Keratinocyte (primary cell): ENCODE measurements at regions not wholly inside any gene's neighbourhood (a gene's known extent, or its start where the extent isn't known, plus 50 kb on each side); places are given as distances from the start of the nearest gene placed in this dataset.

Experiments used
- CTCF ChIP-seq, 3 experiments: IDR thresholded peaks in 1 of 3; conservative IDR thresholded peaks in 1 of 3; optimal IDR thresholded peaks in 1 of 3; 2 replicates in 2 of 3; 3 replicates in 1 of 3; pipeline versions ENCODE3 to v1.5.1; 2011; ENCODE audit warnings: low read length in 3 of 3, mild to moderate bottlenecking in 3 of 3, moderate library complexity in 2 of 3, control low read depth in 1 of 3, inconsistent platforms in 1 of 3; ENCODE audit not compliant: insufficient read depth in 2 of 3; ENCODE audit errors: extremely low read depth in 1 of 3
- EZH2 ChIP-seq: IDR thresholded peaks from one replicate; pipeline ENCODE4 v1.6.1; 2012; ENCODE audit warnings: inconsistent platforms, mild to moderate bottlenecking, low read length, moderate library complexity

DNA sequence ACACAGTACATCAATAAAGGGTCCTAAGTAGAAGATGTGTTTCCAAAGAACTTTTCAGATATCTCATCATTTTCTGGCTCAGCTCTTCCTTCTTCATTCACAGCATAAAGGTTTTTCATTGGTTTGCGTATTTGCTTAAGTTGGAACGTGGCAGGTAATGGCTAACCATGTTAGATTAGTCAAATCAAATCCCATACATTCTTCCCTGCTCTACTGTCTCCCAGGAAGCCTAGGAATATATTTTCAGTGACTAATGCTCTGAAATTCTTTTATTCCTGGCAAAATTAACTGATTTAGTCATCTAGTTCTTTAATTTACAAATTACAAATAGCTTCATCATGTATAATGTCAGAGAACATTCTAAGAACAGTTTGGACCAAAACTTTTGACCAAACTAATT is 99.6 kb upstream of the TMEM161B start:
- TF ChIP-seq CTCF (optimal IDR thresholded peaks at IDR 0.05 in 1 of 3, IDR thresholded peaks at IDR 0.05 in 1 of 3, conservative IDR thresholded peaks at IDR 0.05 in 1 of 3; ENCODE audit: extremely low read depth in 1 of 3, insufficient read depth in 2 of 3, low read length in 3 of 3) (no peak), EZH2 (no peak)
